ENCODE measurements at regions not wholly inside any gene's neighbourhood (a gene's known extent, or its start where the extent isn't known, plus 50 kb on each side); places are given as distances from the start of the nearest gene placed in this dataset.

DNA sequence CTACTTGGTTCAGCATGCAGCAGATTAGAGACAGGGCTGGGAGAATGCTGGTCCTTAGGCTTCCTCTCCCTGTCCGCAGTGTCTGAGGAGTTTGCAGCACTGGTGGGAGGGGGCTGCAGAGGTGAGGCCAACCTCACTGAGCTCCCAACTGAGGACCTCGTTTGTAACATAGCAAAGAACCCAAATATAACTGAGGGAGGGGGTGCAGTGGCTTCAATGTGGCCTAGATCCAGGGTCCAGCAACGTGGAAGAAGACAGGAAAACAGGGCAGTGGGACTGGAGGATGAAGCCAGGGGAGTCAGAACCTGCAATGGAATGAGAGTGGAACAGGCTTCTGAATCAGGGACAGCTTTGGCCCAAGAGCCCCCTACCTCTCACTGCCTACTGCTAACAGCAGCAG lies 84.3 kb upstream of the MAFB start (continued):
- TF ChIP-seq, protein P1, sequence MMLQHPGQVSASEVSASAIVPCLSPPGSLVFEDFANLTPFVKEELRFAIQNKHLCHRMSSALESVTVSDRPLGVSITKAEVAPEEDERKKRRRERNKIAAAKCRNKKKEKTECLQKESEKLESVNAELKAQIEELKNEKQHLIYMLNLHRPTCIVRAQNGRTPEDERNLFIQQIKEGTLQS (IDR thresholded peaks at IDR 0.05): no peak
- no peak for TF ChIP-seq HNF4G (IDR thresholded peaks at IDR 0.05)
- no peak for TF ChIP-seq SP1 (IDR thresholded peaks at IDR 0.05)
- TF ChIP-seq GABPA (IDR thresholded peaks at IDR 0.05 in 1 of 2, conservative IDR thresholded peaks at IDR 0.05 in 1 of 2): no peak
- no peak for TF ChIP-seq JUND (IDR thresholded peaks at IDR 0.05)
- TF ChIP-seq HNF4A (conservative IDR thresholded peaks at IDR 0.05): no peak

DNA sequence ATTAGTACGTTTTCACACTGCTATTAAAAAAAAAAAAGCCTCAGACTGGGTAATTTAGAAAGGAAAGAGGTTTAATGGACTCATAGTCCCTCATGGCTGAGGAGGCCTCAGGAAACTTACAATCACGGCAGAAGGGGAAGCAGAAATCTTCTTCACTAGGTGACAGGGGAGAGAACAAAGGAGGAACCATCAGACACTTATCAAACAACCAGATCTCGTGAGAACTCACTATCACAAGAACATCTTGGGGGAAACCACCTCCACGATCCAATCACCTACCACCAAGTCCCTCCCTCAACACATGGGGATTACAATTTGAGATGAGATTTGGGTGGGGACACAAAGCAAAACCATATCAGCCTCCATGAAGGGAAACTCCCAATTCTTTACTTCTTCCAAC lies 85.2 kb upstream of the MAFB start:
- DNase-seq (ENCODE audit: low spot score): no peak
- WGBS: 65% methylated on average over 4 of the region's 4 CpGs
- no peaks in the 10 kb centered on the region for H3K4me1 ChIP-seq (ENCODE audit: control insufficient read depth in 4 of 4, insufficient read depth in 4 of 4, low read length in 3 of 4)
- no peaks in the 10 kb centered on the region for H3K27me3 ChIP-seq (ENCODE audit: control insufficient read depth in 4 of 4, insufficient read depth in 4 of 4, low read length in 3 of 4)
- no peak overlapping the region for H3K27ac ChIP-seq (ENCODE audit: low read depth in 1 of 2, low read length in 2 of 2)
- TF ChIP-seq SP1 (IDR thresholded peaks at IDR 0.05) (no peak), JUND (IDR thresholded peaks at IDR 0.05) (no peak), YY1 (IDR thresholded peaks at IDR 0.05) (no peak), TAF1 (conservative IDR thresholded peaks at IDR 0.05) (no peak), NR2F2 (IDR thresholded peaks at IDR 0.05) (no peak), RAD21 (IDR thresholded peaks at IDR 0.05) (no peak), EGR1 (IDR thresholded peaks at IDR 0.05; ENCODE audit: low read depth in 2 of 2) (no peak)
- H3K9ac ChIP-seq (ENCODE audit: low read depth in 1 of 2, low read length in 2 of 2): no peak overlapping the region
- H3K36me3 ChIP-seq (ENCODE audit: control insufficient read depth in 4 of 4, insufficient read depth in 3 of 4, low read depth in 1 of 4, low read length in 3 of 4): no peaks in the 10 kb centered on the region
- H3K4me3 ChIP-seq (ENCODE audit: low read depth in 1 of 3, low read length in 3 of 3): no peak overlapping the region
- no peaks in the 10 kb centered on the region for H3K9me3 ChIP-seq (ENCODE audit: control insufficient read depth in 4 of 4, low read length in 3 of 4)

DNA sequence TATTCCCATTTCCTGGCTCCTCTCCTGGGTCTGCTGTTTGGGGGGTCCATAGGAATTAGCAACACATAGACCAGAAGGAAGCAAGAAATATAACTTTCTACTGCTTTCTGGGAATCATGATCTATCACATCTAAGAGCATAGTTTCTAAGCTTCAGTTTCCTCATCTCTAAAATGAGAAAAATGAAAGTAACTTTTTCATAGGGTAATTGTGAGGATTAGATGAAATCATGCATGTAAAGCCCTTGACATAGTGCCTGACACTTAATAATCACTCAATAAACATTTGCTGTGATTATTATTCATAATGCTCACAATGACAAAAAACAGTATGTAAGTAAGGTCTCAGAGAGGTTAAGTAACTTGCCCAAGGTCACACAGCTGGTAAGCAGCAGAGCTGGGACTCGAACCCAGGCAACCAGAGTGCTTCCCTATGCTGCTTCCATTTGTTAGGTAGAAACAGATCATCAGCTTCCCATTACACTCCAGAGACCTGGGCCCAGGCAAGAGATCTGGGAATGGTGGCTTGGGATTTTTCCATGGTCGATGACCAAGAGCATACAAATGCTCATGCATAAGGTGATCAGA lies 86.6 kb upstream of the MAFB start:
- Histone ChIP-seq H3K4me1 (ENCODE audit: control insufficient read depth in 4 of 4, insufficient read depth in 4 of 4, low read length in 3 of 4) (no peaks in the 10 kb centered on the region), H3K4me3 (ENCODE audit: low read depth in 1 of 3, low read length in 3 of 3) (no peak overlapping the region), H3K27ac (ENCODE audit: low read depth in 1 of 2, low read length in 2 of 2) (no peak overlapping the region), H3K9me3 (ENCODE audit: control insufficient read depth in 4 of 4, low read length in 3 of 4) (no peaks in the 10 kb centered on the region), H3K27me3 (ENCODE audit: control insufficient read depth in 4 of 4, insufficient read depth in 4 of 4, low read length in 3 of 4) (no peaks in the 10 kb centered on the region), H3K9ac (ENCODE audit: low read depth in 1 of 2, low read length in 2 of 2) (no peak overlapping the region), H3K36me3 (ENCODE audit: control insufficient read depth in 4 of 4, insufficient read depth in 3 of 4, low read depth in 1 of 4, low read length in 3 of 4) (no peaks in the 10 kb centered on the region)
- 76% methylated on average over 2 of the region's 2 CpGs for whole genome bisulfite sequencing
- no peak for TF ChIP-seq SP1 (IDR thresholded peaks at IDR 0.05)
- no peak for TF ChIP-seq EGR1 (IDR thresholded peaks at IDR 0.05; ENCODE audit: low read depth in 2 of 2)
- TF ChIP-seq, protein P2, sequence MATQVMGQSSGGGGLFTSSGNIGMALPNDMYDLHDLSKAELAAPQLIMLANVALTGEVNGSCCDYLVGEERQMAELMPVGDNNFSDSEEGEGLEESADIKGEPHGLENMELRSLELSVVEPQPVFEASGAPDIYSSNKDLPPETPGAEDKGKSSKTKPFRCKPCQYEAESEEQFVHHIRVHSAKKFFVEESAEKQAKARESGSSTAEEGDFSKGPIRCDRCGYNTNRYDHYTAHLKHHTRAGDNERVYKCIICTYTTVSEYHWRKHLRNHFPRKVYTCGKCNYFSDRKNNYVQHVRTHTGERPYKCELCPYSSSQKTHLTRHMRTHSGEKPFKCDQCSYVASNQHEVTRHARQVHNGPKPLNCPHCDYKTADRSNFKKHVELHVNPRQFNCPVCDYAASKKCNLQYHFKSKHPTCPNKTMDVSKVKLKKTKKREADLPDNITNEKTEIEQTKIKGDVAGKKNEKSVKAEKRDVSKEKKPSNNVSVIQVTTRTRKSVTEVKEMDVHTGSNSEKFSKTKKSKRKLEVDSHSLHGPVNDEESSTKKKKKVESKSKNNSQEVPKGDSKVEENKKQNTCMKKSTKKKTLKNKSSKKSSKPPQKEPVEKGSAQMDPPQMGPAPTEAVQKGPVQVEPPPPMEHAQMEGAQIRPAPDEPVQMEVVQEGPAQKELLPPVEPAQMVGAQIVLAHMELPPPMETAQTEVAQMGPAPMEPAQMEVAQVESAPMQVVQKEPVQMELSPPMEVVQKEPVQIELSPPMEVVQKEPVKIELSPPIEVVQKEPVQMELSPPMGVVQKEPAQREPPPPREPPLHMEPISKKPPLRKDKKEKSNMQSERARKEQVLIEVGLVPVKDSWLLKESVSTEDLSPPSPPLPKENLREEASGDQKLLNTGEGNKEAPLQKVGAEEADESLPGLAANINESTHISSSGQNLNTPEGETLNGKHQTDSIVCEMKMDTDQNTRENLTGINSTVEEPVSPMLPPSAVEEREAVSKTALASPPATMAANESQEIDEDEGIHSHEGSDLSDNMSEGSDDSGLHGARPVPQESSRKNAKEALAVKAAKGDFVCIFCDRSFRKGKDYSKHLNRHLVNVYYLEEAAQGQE (IDR thresholded peaks at IDR 0.05): no peak
- no peak for TF ChIP-seq JUND (IDR thresholded peaks at IDR 0.05)
- no peak for TF ChIP-seq HNF4G (IDR thresholded peaks at IDR 0.05)
- no peak for TF ChIP-seq NR2F2 (IDR thresholded peaks at IDR 0.05)
- TF ChIP-seq, protein P3, sequence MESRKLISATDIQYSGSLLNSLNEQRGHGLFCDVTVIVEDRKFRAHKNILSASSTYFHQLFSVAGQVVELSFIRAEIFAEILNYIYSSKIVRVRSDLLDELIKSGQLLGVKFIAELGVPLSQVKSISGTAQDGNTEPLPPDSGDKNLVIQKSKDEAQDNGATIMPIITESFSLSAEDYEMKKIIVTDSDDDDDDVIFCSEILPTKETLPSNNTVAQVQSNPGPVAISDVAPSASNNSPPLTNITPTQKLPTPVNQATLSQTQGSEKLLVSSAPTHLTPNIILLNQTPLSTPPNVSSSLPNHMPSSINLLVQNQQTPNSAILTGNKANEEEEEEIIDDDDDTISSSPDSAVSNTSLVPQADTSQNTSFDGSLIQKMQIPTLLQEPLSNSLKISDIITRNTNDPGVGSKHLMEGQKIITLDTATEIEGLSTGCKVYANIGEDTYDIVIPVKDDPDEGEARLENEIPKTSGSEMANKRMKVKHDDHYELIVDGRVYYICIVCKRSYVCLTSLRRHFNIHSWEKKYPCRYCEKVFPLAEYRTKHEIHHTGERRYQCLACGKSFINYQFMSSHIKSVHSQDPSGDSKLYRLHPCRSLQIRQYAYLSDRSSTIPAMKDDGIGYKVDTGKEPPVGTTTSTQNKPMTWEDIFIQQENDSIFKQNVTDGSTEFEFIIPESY (IDR thresholded peaks at IDR 0.05): no peak
- no peak for TF ChIP-seq GABPA (IDR thresholded peaks at IDR 0.05 in 1 of 2, conservative IDR thresholded peaks at IDR 0.05 in 1 of 2)
- no peak for DNase-seq (ENCODE audit: low spot score)
